Sigmoid colon (tissue), 6 donors: ENCODE measurements at regions not wholly inside any gene's neighbourhood (a gene's known extent, or its start where the extent isn't known, plus 50 kb on each side); places are given as distances from the start of the nearest gene placed in this dataset.

ENCODE experiments used
- DNase-seq: peaks from one replicate; pipeline ENCODE4 v3.0.0-alpha.2; 2019
- H3K27ac ChIP-seq, 4 donors: fragments of 200-600 bp; sonication (generic); one replicate each; pipeline ENCODE4 v1.5.1; 2016 to 2019; ENCODE audit warnings: mild to moderate bottlenecking in 1 of 4
- H3K27me3 ChIP-seq, 3 donors: fragments of 200-600 bp; sonication (generic); one replicate each; pipeline ENCODE4 v1.5.1; 2019; ENCODE audit warnings: mild to moderate bottlenecking in 1 of 3
- H3K36me3 ChIP-seq, 4 donors: fragments of 200-600 bp; sonication (generic); one replicate each; pipeline ENCODE4 v1.5.1; 2016 to 2019
- H3K4me1 ChIP-seq, 4 donors: fragments of 200-600 bp; sonication (generic); one replicate each; pipeline ENCODE4 v1.5.1; 2017 to 2019
- H3K4me3 ChIP-seq, 4 donors: fragments of 200-600 bp; sonication (generic); one replicate each; pipeline ENCODE4 v1.5.1; 2017 to 2019; ENCODE audit warnings: mild to moderate bottlenecking in 2 of 4, moderate library complexity in 1 of 4
- H3K9me3 ChIP-seq, 4 donors: fragments of 200-600 bp in 3 of 4; sonication (generic) in 3 of 4; one replicate each; pipeline versions ENCODE4 v1.5.1 to v1.6.1; 2013 to 2019
- EP300 ChIP-seq, 4 donors: sonication (generic); formaldehyde crosslinking; IDR thresholded peaks; one replicate each; pipeline ENCODE4 v1.6.1; 2017; ENCODE audit warnings: antibody characterized with exemption in 4 of 4
- POLR2A ChIP-seq, 2 donors: fragments of 450-650 bp; IDR thresholded peaks; one replicate each; pipeline ENCODE4 v1.6.1; 2016; ENCODE audit warnings: antibody characterized with exemption in 2 of 2, mild to moderate bottlenecking in 2 of 2, moderate library complexity in 2 of 2
- POLR2AphosphoS5 ChIP-seq, 4 donors: sonication (generic); formaldehyde crosslinking; IDR thresholded peaks; one replicate each; pipeline ENCODE4 v1.6.1; 2017; ENCODE audit warnings: antibody characterized with exemption in 4 of 4
- whole genome bisulfite sequencing, 2 donors: extraction: QIAGEN DNeasy Blood & Tissue Kit; methylation state at CpG; one replicate each; pipeline ENCODE4 v1.1.7; 2013; 5-methylcytosine and 5-hydroxymethylcytosine counted together
- intact Hi-C: fragments of 100-400 bp; cut with DNase I; formaldehyde crosslinking; loops from one replicate; pipeline ENCODE4 v1.15.1; 2023
- TF ChIP-seq, protein P1 (sequence below), 4 experiments: fragments of 450-650 bp in 3 of 4; fragments of 200-600 bp in 1 of 4; IDR thresholded peaks; one replicate each; pipeline ENCODE4 v1.5.1; 2016 to 2019; ENCODE audit warnings: antibody characterized with exemption in 4 of 4, mild to moderate bottlenecking in 3 of 4, moderate library complexity in 2 of 4
- donor health status: healthy with polysubstance abuse.
- donor health status: healthy.

DNA sequence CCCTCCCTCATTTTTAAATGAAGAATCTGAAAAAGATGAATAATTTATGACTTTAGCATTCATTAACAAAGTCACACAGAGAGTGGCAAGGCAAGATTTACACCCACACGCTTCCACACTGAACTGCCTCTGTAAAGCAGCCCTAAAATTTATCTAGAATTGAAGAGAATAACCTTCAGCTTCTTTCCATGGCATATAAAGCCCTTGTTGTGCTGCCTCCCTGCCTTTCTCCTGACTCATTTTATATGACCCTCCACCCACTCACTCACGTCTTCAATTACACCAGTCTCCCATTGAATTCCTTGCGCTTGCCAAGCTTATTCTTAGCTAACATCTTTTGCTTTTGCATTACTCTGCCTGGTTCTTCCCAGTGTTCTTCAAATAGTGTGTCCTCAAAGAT, 2649.3 kb downstream of the PCDH7 start:
- peaks cover 0 to 5% (median 0%) of the 10 kb centered on the region in 4 donors for H3K9me3 ChIP-seq
- intact Hi-C loops = no loop called here
- no peaks in the 10 kb centered on the region for H3K36me3 ChIP-seq
- H3K4me1 ChIP-seq = peaks cover 0 to 4% (median 0%) of the 10 kb centered on the region in 4 donors
- no peak overlapping the region for H3K4me3 ChIP-seq
- H3K27me3 ChIP-seq = no peaks in the 10 kb centered on the region
- no peak overlapping the region for H3K27ac ChIP-seq
- 27 to 55% methylated on average over 3 of the region's 3 CpGs for WGBS, 2 donors
- TF ChIP-seq POLR2AphosphoS5 (IDR thresholded peaks at IDR 0.05) = no peak
- TF ChIP-seq POLR2A (IDR thresholded peaks at IDR 0.05) = no peak
- TF ChIP-seq, protein P1, sequence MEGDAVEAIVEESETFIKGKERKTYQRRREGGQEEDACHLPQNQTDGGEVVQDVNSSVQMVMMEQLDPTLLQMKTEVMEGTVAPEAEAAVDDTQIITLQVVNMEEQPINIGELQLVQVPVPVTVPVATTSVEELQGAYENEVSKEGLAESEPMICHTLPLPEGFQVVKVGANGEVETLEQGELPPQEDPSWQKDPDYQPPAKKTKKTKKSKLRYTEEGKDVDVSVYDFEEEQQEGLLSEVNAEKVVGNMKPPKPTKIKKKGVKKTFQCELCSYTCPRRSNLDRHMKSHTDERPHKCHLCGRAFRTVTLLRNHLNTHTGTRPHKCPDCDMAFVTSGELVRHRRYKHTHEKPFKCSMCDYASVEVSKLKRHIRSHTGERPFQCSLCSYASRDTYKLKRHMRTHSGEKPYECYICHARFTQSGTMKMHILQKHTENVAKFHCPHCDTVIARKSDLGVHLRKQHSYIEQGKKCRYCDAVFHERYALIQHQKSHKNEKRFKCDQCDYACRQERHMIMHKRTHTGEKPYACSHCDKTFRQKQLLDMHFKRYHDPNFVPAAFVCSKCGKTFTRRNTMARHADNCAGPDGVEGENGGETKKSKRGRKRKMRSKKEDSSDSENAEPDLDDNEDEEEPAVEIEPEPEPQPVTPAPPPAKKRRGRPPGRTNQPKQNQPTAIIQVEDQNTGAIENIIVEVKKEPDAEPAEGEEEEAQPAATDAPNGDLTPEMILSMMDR (IDR thresholded peaks at IDR 0.05) = no peak
- TF ChIP-seq EP300 (IDR thresholded peaks at IDR 0.05) = no peak
- no peak for DNase-seq

DNA sequence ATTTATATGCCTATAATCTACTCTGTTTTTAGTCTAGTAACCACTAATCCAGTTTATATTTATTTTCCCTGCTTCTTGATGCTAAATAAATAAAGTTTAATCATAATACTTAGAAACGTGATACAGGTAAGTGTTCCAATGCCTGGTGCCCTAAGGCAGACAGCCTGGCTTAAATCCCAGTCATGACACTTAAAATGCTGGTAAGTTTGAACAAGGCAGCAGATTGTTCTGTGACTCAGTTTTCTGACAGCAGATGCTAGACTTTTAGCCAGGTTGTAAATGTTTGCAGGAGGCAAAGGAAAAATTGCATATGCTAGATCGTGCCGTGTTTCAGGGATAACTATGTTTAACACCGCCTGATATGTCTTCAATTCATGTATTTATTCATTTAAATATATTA, 2661.6 kb downstream of the PCDH7 start:
- Histone ChIP-seq H3K27ac (no peak overlapping the region), H3K4me1 (no peaks in the 10 kb centered on the region), H3K36me3 (no peaks in the 10 kb centered on the region), H3K4me3 (no peak overlapping the region), H3K9me3 (peaks cover 0 to 5% (median 2%) of the 10 kb centered on the region in 4 donors), H3K27me3 (no peaks in the 10 kb centered on the region)
- no peak for DNase-seq
- 76 to 87% methylated on average over 4 of the region's 4 CpGs for WGBS, 2 donors
- TF ChIP-seq EP300 (IDR thresholded peaks at IDR 0.05) (no peak), POLR2A (IDR thresholded peaks at IDR 0.05) (no peak), POLR2AphosphoS5 (IDR thresholded peaks at IDR 0.05) (no peak)
- TF ChIP-seq, protein P1 (IDR thresholded peaks at IDR 0.05) = no peak
- intact Hi-C loops = no loop called here

DNA sequence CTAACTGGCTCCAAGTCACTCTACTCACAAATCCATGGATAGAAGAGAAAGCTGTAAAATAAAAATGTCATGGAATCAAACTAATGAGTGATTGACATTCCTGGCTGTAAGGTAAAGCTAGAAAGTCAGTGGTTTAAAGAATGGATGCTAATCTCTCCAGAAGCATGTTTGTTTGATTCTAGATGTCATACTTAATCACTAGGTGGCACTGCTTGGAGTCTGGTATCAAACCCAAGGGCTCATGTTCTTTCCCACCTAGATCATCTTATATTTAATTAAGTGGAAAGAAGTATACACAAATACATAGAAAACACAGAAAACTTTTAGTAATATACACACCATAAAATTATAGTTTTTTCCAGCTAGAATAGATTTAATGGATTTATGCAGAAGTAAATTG, 2666.6 kb downstream of the PCDH7 start:
- Histone ChIP-seq H3K4me1 (no peaks in the 10 kb centered on the region), H3K36me3 (no peaks in the 10 kb centered on the region), H3K27me3 (no peaks in the 10 kb centered on the region), H3K4me3 (no peak overlapping the region), H3K9me3 (peaks cover 0 to 5% (median 2%) of the 10 kb centered on the region in 4 donors), H3K27ac (no peak overlapping the region)
- DNase-seq = no peak
- intact Hi-C loops = no loop called here
- no peak for TF ChIP-seq POLR2A (IDR thresholded peaks at IDR 0.05)
- TF ChIP-seq, protein P1 (IDR thresholded peaks at IDR 0.05) = no peak
- TF ChIP-seq EP300 (IDR thresholded peaks at IDR 0.05) = no peak
- no peak for TF ChIP-seq POLR2AphosphoS5 (IDR thresholded peaks at IDR 0.05)

DNA sequence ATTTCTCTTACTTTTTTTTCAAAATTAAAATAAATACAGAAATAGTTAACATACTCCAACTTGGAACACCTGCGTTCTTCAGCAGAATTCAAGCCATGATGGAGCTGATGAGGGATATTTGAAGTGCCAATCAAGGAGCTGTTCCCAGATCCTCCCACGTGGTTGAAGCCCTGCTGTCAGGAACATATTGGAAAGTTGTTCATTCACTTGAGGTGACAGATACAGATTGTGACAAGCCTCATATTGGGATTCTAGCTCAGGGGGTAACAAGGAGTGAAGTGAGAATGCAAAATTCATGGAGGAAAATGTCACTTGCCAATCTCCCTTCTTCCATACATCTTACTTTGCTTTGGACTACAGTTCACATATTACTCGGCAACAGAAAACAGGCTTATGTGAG, 2670.8 kb downstream of the PCDH7 start:
- Histone ChIP-seq H3K4me1 (no peaks in the 10 kb centered on the region), H3K27me3 (no peaks in the 10 kb centered on the region), H3K9me3 (no peaks in the 10 kb centered on the region), H3K4me3 (no peak overlapping the region), H3K27ac (no peak overlapping the region), H3K36me3 (no peaks in the 10 kb centered on the region)
- no peak for DNase-seq
- intact Hi-C loops = no loop called here
- TF ChIP-seq EP300 (IDR thresholded peaks at IDR 0.05) (no peak), POLR2A (IDR thresholded peaks at IDR 0.05) (no peak), POLR2AphosphoS5 (IDR thresholded peaks at IDR 0.05) (no peak)
- TF ChIP-seq, protein P1 (IDR thresholded peaks at IDR 0.05) = no peak
- 67 to 76% methylated on average over 3 of the region's 3 CpGs for WGBS, 2 donors

DNA sequence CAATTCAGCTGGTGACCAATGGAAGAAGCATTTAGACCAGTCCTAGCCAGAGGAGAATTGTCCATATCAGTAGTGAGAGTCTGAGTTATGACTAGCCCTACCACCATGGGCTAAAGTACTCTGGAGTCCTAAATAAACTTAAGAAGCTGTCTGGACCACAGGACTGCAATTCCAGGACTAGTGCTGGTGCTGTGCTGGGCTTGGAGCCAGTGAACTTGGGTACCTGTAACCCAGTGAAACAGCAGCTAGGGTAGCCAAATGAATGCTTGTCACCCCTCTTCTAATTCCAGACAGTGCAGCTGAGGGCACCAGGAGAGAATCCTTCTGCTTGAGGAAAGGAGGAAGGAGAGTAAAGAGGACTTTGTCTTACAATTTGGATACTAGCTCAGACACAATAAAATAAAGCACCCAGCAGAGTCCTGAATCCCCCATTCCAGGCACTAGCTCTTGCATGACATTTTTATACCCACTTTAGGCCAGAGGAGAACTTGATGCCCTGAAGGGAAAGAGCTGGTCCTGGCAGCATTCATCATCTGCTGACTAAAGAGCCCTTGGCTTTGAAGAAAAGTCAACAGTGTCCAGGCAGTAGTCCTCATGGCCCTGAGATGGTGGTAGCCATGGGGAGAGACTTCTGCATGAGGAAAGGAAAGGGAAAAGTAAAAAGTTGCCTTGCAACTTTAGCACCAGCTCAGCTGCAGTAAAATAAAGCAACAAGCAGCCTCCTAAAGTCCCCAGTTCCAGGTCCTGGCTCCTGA, 2675.7 kb downstream of the PCDH7 start:
- Histone ChIP-seq H3K4me3 (no peak overlapping the region), H3K4me1 (no peaks in the 10 kb centered on the region), H3K27ac (no peak overlapping the region), H3K9me3 (peaks cover 0 to 4% (median 0%) of the 10 kb centered on the region in 4 donors), H3K36me3 (no peaks in the 10 kb centered on the region), H3K27me3 (no peaks in the 10 kb centered on the region)
- DNase-seq = no peak
- no peak for TF ChIP-seq EP300 (IDR thresholded peaks at IDR 0.05)
- no peak for TF ChIP-seq POLR2AphosphoS5 (IDR thresholded peaks at IDR 0.05)
- TF ChIP-seq POLR2A (IDR thresholded peaks at IDR 0.05) = no peak
- TF ChIP-seq, protein P1 (IDR thresholded peaks at IDR 0.05) = no peak
- intact Hi-C loops = no loop called here
